SK-N-SH (cell line): ENCODE measurements at regions not wholly inside any gene's neighbourhood (a gene's known extent, or its start where the extent isn't known, plus 50 kb on each side); places are given as distances from the start of the nearest gene placed in this dataset.

Experiments
- CTCF ChIA-PET: fragments of 300-600, 350-600 bp; formaldehyde crosslinking; extraction: SDS; loops from one replicate; lab custom pipeline; 2021; lab: Yijun Ruan, JAX
- POLR2A ChIA-PET: fragments of 350-600 bp; sonication (Branson Sonifier 250); formaldehyde crosslinking; extraction: SDS; loops from one replicate; lab custom pipeline; 2020; ENCODE audit warnings: antibody characterized with exemption, inconsistent platforms; lab: Yijun Ruan, JAX
- DNase-seq: peaks from one replicate; pipeline ENCODE4 v3.0.0; 2012
- H2AFZ ChIP-seq: fragments of 200-600 bp; sonication (generic); 2 replicates; pipeline ENCODE4 v1.8.1; 2016; ENCODE audit warnings: antibody characterized with exemption, mild to moderate bottlenecking, low read depth
- H3F3A ChIP-seq: fragments of 200-600 bp; sonication (generic); replicated peaks from 2 replicates; pipeline ENCODE3; 2016; ENCODE audit warnings: antibody characterized with exemption, mild to moderate bottlenecking; ENCODE audit not compliant: insufficient read depth
- H3K27ac ChIP-seq, 2 experiments: fragments of 200-500 bp in 1 of 2; fragments of 200-600 bp in 1 of 2; sonication (Bioruptor generic) in 1 of 2; sonication (generic), shearing (Covaris generic) in 1 of 2; 2 replicates each; pipeline versions ENCODE4 v1.5.1 to v1.6.1; 2014 to 2016; ENCODE audit warnings: low read depth in 2 of 2, inconsistent platforms in 1 of 2, low read length in 1 of 2, mild to moderate bottlenecking in 1 of 2, mixed read lengths in 1 of 2
- H3K27me3 ChIP-seq: fragments of 200-600 bp; sonication (generic), shearing (Covaris generic); 2 replicates; pipeline ENCODE4 v1.6.1; 2016; ENCODE audit warnings: mixed run types; ENCODE audit not compliant: insufficient read depth
- H3K36me3 ChIP-seq, 2 experiments: fragments of 200-500 bp in 1 of 2; fragments of 200-600 bp in 1 of 2; sonication (Bioruptor generic) in 1 of 2; sonication (generic) in 1 of 2; replicated peaks in 1 of 2; 2 replicates each; pipeline versions ENCODE3 to v1.5.1; 2014 to 2016; ENCODE audit warnings: low read length in 1 of 2, mild to moderate bottlenecking in 1 of 2; ENCODE audit not compliant: insufficient read depth in 2 of 2, control insufficient read depth in 1 of 2
- H3K4me1 ChIP-seq, 2 experiments: fragments of 200-500 bp in 1 of 2; fragments of 200-600 bp in 1 of 2; sonication (Bioruptor generic) in 1 of 2; sonication (generic), shearing (Covaris generic) in 1 of 2; 2 replicates each; pipeline versions ENCODE4 v1.5.1 to v1.6.1; 2014 to 2016; ENCODE audit warnings: low read depth in 1 of 2, low read length in 1 of 2, mixed run types in 1 of 2; ENCODE audit not compliant: insufficient read depth in 2 of 2, control insufficient read depth in 1 of 2
- H3K4me2 ChIP-seq: fragments of 200-600 bp; sonication (generic), shearing (Covaris generic); 2 replicates; pipeline ENCODE4 v1.6.1; 2017; ENCODE audit warnings: mixed run types
- H3K4me3 ChIP-seq, 2 experiments: fragments of 200-500 bp in 1 of 2; fragments of 200-600 bp in 1 of 2; sonication (Bioruptor generic) in 1 of 2; sonication (generic), shearing (Covaris generic) in 1 of 2; 2 replicates each; pipeline versions ENCODE4 v1.5.1 to v1.8.1; 2014 to 2016; ENCODE audit warnings: low read depth in 2 of 2, inconsistent platforms in 1 of 2, low read length in 1 of 2, mild to moderate bottlenecking in 1 of 2, mixed read lengths in 1 of 2, moderate library complexity in 1 of 2
- H3K79me2 ChIP-seq: fragments of 200-600 bp; sonication (generic); 2 replicates; pipeline ENCODE4 v1.8.1; 2017; ENCODE audit warnings: mild to moderate bottlenecking; ENCODE audit not compliant: insufficient read depth
- H3K9ac ChIP-seq: fragments of 200-600 bp; sonication (generic); 2 replicates; pipeline ENCODE4 v1.6.1; 2017; ENCODE audit warnings: mixed run types
- H3K9me2 ChIP-seq: fragments of 200-600 bp; sonication (generic); 2 replicates; pipeline ENCODE4 v1.6.1; 2017; ENCODE audit warnings: mixed run types
- H3K9me3 ChIP-seq: fragments of 200-600 bp; sonication (generic); 2 replicates; pipeline ENCODE4 v1.6.1; 2017; ENCODE audit warnings: mixed run types, mild to moderate bottlenecking, moderate library complexity
- H4K20me1 ChIP-seq: fragments of 200-600 bp; sonication (generic); 2 replicates; pipeline ENCODE4 v1.6.1; 2017; ENCODE audit warnings: mild to moderate bottlenecking, mixed run types; ENCODE audit not compliant: insufficient read depth
- ELF1 ChIP-seq: IDR thresholded peaks from 2 replicates; pipeline ENCODE4 v1.4.0; 2012
- EZH2phosphoT487 ChIP-seq: fragments of 200-600 bp; sonication (generic); IDR thresholded peaks from 2 replicates; pipeline ENCODE4 v1.6.1; 2017; ENCODE audit warnings: low read depth, mixed run types, mild to moderate bottlenecking, antibody characterized with exemption, moderate library complexity, borderline replicate concordance
- FOXJ3 ChIP-seq: sonication (generic); formaldehyde crosslinking; IDR thresholded peaks from 2 replicates; pipeline ENCODE4 v1.5.1; 2020; ENCODE audit warnings: mild to moderate bottlenecking, missing genetic modification reagents
- GATA2 ChIP-seq: sonication (generic); formaldehyde crosslinking; IDR thresholded peaks from 2 replicates; pipeline ENCODE4 v1.5.0; 2020; ENCODE audit warnings: mild to moderate bottlenecking, missing genetic modification reagents
- MAX ChIP-seq: IDR thresholded peaks from 2 replicates; pipeline ENCODE4 v1.4.0; 2012; ENCODE audit warnings: low read depth
- MEF2A ChIP-seq: IDR thresholded peaks from 2 replicates; pipeline ENCODE4 v1.4.0; 2012; ENCODE audit warnings: low read depth, borderline replicate concordance
- MXI1 ChIP-seq: IDR thresholded peaks from 2 replicates; pipeline ENCODE4 v1.6.1; 2012; ENCODE audit warnings: mild to moderate bottlenecking, low read depth, low read length, improper control_type of control experiment
- NFIC ChIP-seq: IDR thresholded peaks from 2 replicates; pipeline ENCODE4 v1.4.0; 2012; ENCODE audit warnings: borderline replicate concordance
- POLR2AphosphoS5 ChIP-seq: IDR thresholded peaks from 2 replicates; pipeline ENCODE4 v1.6.1; 2012; ENCODE audit warnings: low read depth, low read length
- RCOR1 ChIP-seq: fragments of 150-350 bp; IDR thresholded peaks from 2 replicates; pipeline ENCODE4 v1.6.1; 2017; ENCODE audit warnings: antibody characterized with exemption, low read length
- RFX5 ChIP-seq: IDR thresholded peaks from 2 replicates; pipeline ENCODE4 v1.6.1; 2012; ENCODE audit warnings: mild to moderate bottlenecking, improper control_type of control experiment, low read length
- RXRA ChIP-seq: IDR thresholded peaks from 2 replicates; pipeline ENCODE4 v1.4.0; 2012; ENCODE audit warnings: low read depth, mild to moderate bottlenecking, borderline replicate concordance
- TAF1 ChIP-seq: IDR thresholded peaks from 2 replicates; pipeline ENCODE4 v1.6.1; 2012; ENCODE audit warnings: low read depth, mild to moderate bottlenecking, low read length, moderate library complexity, borderline replicate concordance
- USF2 ChIP-seq: fragments of 150-350 bp; IDR thresholded peaks from 2 replicates; pipeline ENCODE4 v1.6.1; 2017; ENCODE audit warnings: antibody characterized with exemption, low read length, low read depth, borderline replicate concordance
- WGBS: methylation state at CpG from one replicate; pipeline ENCODE4 v1.1.6; 2017; ENCODE audit warnings: low lambda C conversion rate; 5-methylcytosine and 5-hydroxymethylcytosine counted together

DNA sequence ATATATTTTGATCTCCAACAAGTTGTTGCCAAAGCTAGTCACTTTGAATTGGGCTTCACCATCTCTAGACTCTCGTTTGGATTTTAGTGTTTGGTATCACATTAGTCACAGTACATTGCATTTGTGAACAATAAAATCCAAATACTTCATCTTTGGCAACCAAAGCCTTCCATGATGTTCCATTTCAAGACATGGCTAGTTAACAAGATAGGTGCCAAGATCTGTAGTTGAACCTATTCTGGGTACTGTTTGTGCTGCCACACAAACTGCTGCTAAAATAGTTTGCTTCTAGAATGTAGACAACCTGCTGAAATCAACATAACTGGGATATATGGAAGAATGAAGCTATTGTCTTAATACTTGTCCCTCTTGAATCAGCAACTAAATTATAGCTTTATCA lies 207.5 kb downstream of the LRRC70 start (continued):
- TF ChIP-seq USF2 (no peak), MAX (no peak), RCOR1 (no peak), EZH2phosphoT487 (no peak), ELF1 (no peak)

DNA sequence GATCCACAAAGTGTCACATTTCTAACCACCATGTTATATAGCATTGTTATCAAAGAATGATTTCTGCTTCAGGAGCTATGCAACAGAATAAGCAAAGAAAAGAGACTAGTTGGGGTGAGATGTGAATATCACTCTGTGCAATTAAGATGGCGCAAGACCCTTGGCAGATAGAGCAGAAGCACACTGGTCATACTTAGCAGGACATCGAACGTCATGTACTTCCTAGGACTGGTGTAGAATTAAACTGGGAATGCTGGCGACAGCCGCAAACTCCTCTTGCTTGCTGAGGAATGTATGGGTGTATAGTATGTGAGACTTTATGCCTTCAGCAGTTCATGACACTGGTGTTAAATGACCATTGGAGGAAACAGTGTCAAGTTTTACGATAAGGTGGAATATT lies 207.0 kb downstream of the LRRC70 start:
- Histone ChIP-seq H3K4me2 (no peak overlapping the region), H3K9me2 (no peaks in the 10 kb centered on the region), H2AFZ (no peak overlapping the region), H3K4me1 (no peaks in the 10 kb centered on the region), H3K9ac (no peak overlapping the region), H3K4me3 (no peak overlapping the region), H3F3A (no peaks in the 10 kb centered on the region), H3K36me3 (no peaks in the 10 kb centered on the region), H3K27me3 (no peaks in the 10 kb centered on the region), H3K9me3 (no peaks in the 10 kb centered on the region; the same call in 1 of the 2 replicates), H3K79me2 (no peaks in the 10 kb centered on the region), H4K20me1 (no peaks in the 10 kb centered on the region), H3K27ac (no peak overlapping the region)
- DNase-seq = no peak
- POLR2A ChIA-PET = no interaction called here
- CTCF ChIA-PET = interaction anchor here (0.7 kb wide), 1 partner anchor 325 kb away, joined by 4 read pairs; no protein-coding TSS in a partner anchor
- TF ChIP-seq MAX (no peak), TAF1 (no peak), POLR2AphosphoS5 (no peak), RFX5 (no peak), NFIC (no peak), MEF2A (no peak), RXRA (no peak), GATA2 (no peak), FOXJ3 (CRISPR knock-in tag) (no peak), MXI1 (no peak)
- 62% methylated on average over 6 of the region's 6 CpGs for WGBS

GRCh38 chr5:62783374-62784057 lies 204.9 kb downstream of the LRRC70 start:
- Histone ChIP-seq H4K20me1 (no peaks in the 10 kb centered on the region), H3K4me2 (no peak overlapping the region), H2AFZ (no peak overlapping the region), H3K36me3 (no peaks in the 10 kb centered on the region), H3K4me3 (no peak overlapping the region), H3F3A (no peaks in the 10 kb centered on the region), H3K4me1 (no peaks in the 10 kb centered on the region), H3K27ac (no peak overlapping the region), H3K27me3 (no peaks in the 10 kb centered on the region), H3K9me2 (no peaks in the 10 kb centered on the region), H3K9ac (no peak overlapping the region), H3K79me2 (no peaks in the 10 kb centered on the region), H3K9me3 (no peaks in the 10 kb centered on the region; the same call in 1 of the 2 replicates)
- WGBS = 36% methylated on average over 5 of the region's 5 CpGs
- TF ChIP-seq MEF2A = no peak
- CTCF ChIA-PET = interaction anchor here (1.2 kb wide), 1 partner anchor 324 kb away, joined by 3 read pairs; no protein-coding TSS in a partner anchor
- DNase-seq = no peak
- POLR2A ChIA-PET = no interaction called here
